HUDEP-2 (cell line): ENCODE measurements at regions not wholly inside any gene's neighbourhood (a gene's known extent, or its start where the extent isn't known, plus 50 kb on each side); places are given as distances from the start of the nearest gene placed in this dataset.
"Not testable (repeated sequence)": the region's sequence is repeated elsewhere in the genome, so short reads cannot be mapped to it uniquely, and the experiment has no call there.

ENCODE experiments used
- DNase-seq, 76 experiments: peaks; one replicate each; lab custom pipeline; 2025; ENCODE audit not compliant: unreplicated experiment in 76 of 76; lab: John Stamatoyannopoulos, UW

- DNase-seq: no peak
These were observed 447.9 kb upstream of the TECRL start for GRCh38 chr4:64857198-64857597.

DNA sequence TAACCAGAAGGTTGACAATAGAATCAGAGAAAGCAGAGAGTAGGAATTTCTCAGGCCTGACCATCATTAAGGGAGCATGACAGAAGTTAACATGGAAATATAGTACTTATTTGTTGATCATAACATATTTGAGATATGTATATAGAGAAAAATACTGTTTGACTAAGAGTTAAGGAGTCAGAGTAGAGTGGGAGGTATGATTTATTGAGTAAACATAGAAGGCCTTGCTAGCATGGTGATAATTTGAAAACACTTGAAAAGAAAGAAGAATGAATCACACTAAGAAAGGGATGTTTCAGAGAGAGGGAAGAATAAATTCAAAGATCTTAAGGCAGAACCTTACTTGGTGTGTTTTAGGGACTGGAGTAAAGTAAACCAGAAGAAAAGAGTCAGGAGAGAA is 437.2 kb upstream of the TECRL start:
- DNase-seq: no peak

DNA sequence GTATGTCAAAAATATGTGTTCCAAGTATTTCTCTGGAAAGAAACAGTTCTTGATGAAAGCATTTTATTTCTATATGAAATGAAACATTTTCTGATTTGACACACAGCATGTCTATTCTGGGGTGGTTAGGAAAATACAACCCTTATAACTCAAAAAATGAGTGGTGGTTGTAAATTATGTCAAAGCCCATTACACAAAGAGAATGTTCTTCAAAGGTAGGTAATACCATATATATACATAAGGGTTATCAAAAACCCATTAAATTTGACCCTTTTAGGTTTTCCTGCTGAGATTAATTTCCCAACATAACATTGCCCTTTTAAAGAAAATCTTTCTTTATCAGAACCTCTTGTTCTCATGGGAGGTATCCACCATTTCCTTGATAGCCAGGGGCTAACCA is 420.5 kb upstream of the TECRL start:
- DNase-seq: no peak

DNA sequence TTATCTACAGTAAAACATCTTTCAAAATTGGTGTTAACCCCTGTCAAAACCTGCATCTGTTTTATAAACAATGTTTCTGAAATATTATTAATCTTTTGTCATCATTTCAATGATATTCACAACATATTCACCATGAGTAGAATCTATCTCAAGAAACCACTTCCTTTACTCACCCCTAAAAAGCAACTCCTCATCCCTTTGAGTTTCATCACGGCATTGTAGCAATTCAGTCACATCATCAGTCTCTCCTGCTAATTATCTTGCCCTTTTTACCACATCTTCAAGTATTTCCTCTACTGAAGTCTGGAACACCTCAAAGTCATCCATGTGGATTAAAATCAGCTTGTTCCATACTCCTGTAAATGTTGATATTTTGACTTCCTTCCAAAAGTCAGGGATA is 415.3 kb upstream of the TECRL start:
- no peak for DNase-seq

- DNase-seq: no peak
These were observed 413.2 kb upstream of the TECRL start for GRCh38 chr4:64822405-64822804.

GRCh38 chr4:64821219-64821976 is 412.1 kb upstream of the TECRL start:
- DNase-seq: no peak

GRCh38 chr4:64814616-64815015 is 405.4 kb upstream of the TECRL start:
- DNase-seq: no peak

- DNase-seq: no peak
These were observed 398.6 kb upstream of the TECRL start for GRCh38 chr4:64807821-64808220.

- no peak for DNase-seq
These were observed 390.5 kb upstream of the TECRL start for GRCh38 chr4:64799751-64800150.

- DNase-seq: not testable (repeated sequence)
These were observed 389.6 kb upstream of the TECRL start for GRCh38 chr4:64798828-64799227.

- no peak for DNase-seq
These were observed 387.3 kb upstream of the TECRL start for GRCh38 chr4:64796581-64796980.

- no peak for DNase-seq
These were observed 374.9 kb upstream of the TECRL start for GRCh38 chr4:64784125-64784524.

DNA sequence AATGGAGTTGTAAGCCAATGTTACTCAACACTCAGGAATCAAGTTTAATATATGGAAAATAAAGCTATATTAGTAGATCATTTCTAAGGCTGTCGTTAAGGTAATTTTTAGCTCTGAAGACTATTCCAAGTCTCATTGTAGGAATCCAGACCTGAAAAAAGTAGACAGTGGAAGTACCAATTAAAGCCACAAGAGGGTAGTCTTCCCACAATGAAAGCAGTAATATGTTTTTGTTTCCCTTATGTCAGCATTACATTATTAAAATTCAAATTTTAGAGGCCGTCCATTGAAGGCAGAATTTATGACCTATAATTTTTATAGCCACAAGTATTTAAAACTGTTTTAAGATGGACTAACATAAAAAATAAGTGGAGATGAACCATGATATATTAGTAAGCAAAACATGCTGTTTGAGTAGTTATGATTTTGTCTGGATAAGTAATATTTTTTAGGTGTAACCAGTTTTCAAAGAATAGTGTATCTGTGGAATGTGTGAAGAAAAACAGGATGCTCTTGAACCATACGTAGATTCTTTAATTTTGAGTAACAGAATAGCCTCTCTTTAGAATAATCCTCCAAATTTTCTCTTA is 372.6 kb upstream of the TECRL start:
- DNase-seq: peak in 6 of 76 experiments; percentile 0 to 30 (median 2)

- DNase-seq: no peak
These were observed 371.4 kb upstream of the TECRL start for GRCh38 chr4:64780664-64781063.

DNA sequence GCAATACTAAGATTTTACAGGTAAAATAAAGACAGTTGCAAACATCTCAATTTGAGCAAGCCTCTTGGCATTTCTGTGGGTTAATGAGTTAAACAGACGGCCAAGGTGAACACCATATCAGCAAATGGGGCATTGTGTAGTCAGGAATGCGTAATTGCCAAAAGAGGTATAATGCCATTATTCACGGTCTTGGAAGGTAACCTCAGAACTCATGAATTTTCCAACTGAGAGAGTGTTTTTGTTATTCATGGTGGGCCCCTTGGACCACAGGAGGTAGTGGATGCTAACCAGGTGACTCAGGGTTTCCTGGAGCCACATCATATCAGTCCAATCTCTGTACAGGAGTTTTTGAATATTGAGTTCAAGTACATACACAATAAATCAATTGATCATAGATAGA is 368.0 kb upstream of the TECRL start:
- DNase-seq: no peak

GRCh38 chr4:64776820-64777219 is 367.6 kb upstream of the TECRL start:
- no peak for DNase-seq

DNA sequence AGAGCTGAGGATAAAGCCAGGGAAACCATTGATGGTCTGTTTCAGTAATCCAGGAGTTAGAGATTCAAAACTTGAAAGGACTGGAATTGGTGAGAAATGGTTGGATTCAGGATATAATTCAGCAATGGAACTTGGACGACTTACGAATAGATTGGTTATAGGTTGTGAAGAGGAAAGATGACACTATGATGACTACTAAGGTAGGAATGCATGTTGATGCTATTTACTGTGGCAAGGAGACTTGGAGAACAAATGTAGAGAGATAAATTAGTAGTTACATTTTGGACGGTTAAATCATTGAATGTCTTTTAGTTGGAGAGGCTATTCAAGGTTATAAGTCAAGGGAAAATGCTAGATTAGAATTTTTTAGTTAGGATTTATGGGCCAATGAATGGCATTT is 365.4 kb upstream of the TECRL start:
- DNase-seq: no peak

DNA sequence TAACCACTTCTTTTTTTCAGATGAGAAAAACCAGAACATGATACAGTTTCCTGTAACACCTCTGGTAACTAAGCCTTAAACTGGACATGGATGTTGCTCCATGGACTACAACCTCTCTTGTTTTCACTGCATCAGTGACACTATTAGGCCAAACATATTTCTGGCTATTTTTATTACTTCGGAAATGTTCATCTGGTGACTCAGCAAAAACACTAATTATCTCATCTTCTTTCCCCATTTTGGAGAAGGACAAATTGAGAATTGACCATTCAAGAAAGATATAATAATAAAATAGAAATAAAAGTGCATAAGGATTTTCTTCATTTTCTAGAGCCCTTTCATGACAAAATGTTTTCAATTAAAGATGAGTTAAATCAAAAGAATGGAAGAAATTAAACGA is 361.9 kb upstream of the TECRL start:
- DNase-seq: no peak

- DNase-seq: no peak
These were observed 358.3 kb upstream of the TECRL start for GRCh38 chr4:64767547-64767946.

DNA sequence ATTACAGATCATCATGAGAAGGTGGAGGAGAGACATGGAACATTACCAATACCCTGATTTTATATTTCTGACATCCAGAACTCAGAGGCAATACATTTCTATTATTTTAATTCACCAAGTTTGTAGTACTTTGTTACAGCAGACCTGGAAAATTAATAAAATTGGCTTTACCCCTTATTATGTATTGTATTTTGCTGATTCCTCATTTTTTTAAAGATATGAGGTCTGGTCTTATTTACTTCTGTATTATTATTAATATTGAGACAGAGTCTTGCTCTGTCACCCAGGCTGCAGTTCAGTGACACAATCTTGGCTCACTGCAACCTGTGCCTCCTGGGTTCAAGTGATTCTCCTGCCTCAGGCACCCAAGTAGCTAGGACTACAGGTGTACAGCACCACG is 357.3 kb upstream of the TECRL start:
- DNase-seq: no peak

GRCh38 chr4:64756016-64756415 is 346.8 kb upstream of the TECRL start:
- no peak for DNase-seq

- no peak for DNase-seq
These were observed 338.9 kb upstream of the TECRL start for GRCh38 chr4:64747919-64748715.
